ENCODE measurements at regions not wholly inside any gene's neighbourhood (a gene's known extent, or its start where the extent isn't known, plus 50 kb on each side); places are given as distances from the start of the nearest gene placed in this dataset.
"Not testable (repeated sequence)": the region's sequence is repeated elsewhere in the genome, so short reads cannot be mapped to it uniquely, and the experiment has no call there.

GRCh38 chr9:30622561-30622960, 1761.9 kb upstream of the ACO1 start:
- Histone ChIP-seq H3K4me2 (ENCODE audit: low read depth, low read length) (no peak overlapping the region), H3K9me2 (replicated peaks; ENCODE audit: insufficient read depth, low read length) (no peaks in the 10 kb centered on the region), H3K9ac (ENCODE audit: low read length) (no peak overlapping the region), H3F3A (ENCODE audit: insufficient read depth, low read length) (no peaks in the 10 kb centered on the region), H3K36me3 (replicated peaks; ENCODE audit: insufficient read depth, low read length) (no peaks in the 10 kb centered on the region), H3K79me2 (ENCODE audit: low read length) (no peaks in the 10 kb centered on the region), H3K4me1 (ENCODE audit: low read length) (no peaks in the 10 kb centered on the region), H4K20me1 (ENCODE audit: insufficient read depth, low read length) (no peaks in the 10 kb centered on the region), H3K9me3 (replicated peaks; ENCODE audit: insufficient read depth, low read length) (no peaks in the 10 kb centered on the region), H3K27me3 (replicated peaks; ENCODE audit: insufficient read depth, low read length) (no peaks in the 10 kb centered on the region), H2AFZ (ENCODE audit: low read length) (no peak overlapping the region), H3K4me3 (ENCODE audit: low read length) (no peak overlapping the region), H3K27ac (ENCODE audit: low read length) (no peak overlapping the region)
- DNase-seq: no peak
- no peak for TF ChIP-seq EZH2 (optimal IDR thresholded peaks at IDR 0.05; ENCODE audit: low read depth, low read length)
- TF ChIP-seq CTCF (IDR thresholded peaks at IDR 0.05; ENCODE audit: low read length): no peak
- TF ChIP-seq EZH2phosphoT487 (IDR thresholded peaks at IDR 0.05; ENCODE audit: low read length): no peak

- no peaks in the 10 kb centered on the region for H3K27me3 ChIP-seq (replicated peaks; ENCODE audit: insufficient read depth, low read length)
- no peak for TF ChIP-seq CTCF (IDR thresholded peaks at IDR 0.05; ENCODE audit: low read length)
- TF ChIP-seq EZH2 (optimal IDR thresholded peaks at IDR 0.05; ENCODE audit: low read depth, low read length): no peak
- TF ChIP-seq EZH2phosphoT487 (IDR thresholded peaks at IDR 0.05; ENCODE audit: low read length): no peak
- no peaks in the 10 kb centered on the region for H4K20me1 ChIP-seq (ENCODE audit: insufficient read depth, low read length)
- no peak overlapping the region for H3K9ac ChIP-seq (ENCODE audit: low read length)
- no peaks in the 10 kb centered on the region for H3K4me1 ChIP-seq (ENCODE audit: low read length)
- DNase-seq: no peak
- H3K4me3 ChIP-seq (ENCODE audit: low read length): no peak overlapping the region
- no peak overlapping the region for H3K27ac ChIP-seq (ENCODE audit: low read length)
- no peak overlapping the region for H2AFZ ChIP-seq (ENCODE audit: low read length)
- no peaks in the 10 kb centered on the region for H3K36me3 ChIP-seq (replicated peaks; ENCODE audit: insufficient read depth, low read length)
- no peaks in the 10 kb centered on the region for H3K9me3 ChIP-seq (replicated peaks; ENCODE audit: insufficient read depth, low read length)
- H3K4me2 ChIP-seq (ENCODE audit: low read depth, low read length): no peak overlapping the region
- H3K9me2 ChIP-seq (replicated peaks; ENCODE audit: insufficient read depth, low read length): no peaks in the 10 kb centered on the region
- no peaks in the 10 kb centered on the region for H3K79me2 ChIP-seq (ENCODE audit: low read length)
- H3F3A ChIP-seq (ENCODE audit: insufficient read depth, low read length): no peaks in the 10 kb centered on the region
These were observed 1755.4 kb upstream of the ACO1 start for GRCh38 chr9:30628915-30629567.

- Histone ChIP-seq H3K9me3 (replicated peaks; ENCODE audit: insufficient read depth, low read length) (no peaks in the 10 kb centered on the region), H3K36me3 (replicated peaks; ENCODE audit: insufficient read depth, low read length) (no peaks in the 10 kb centered on the region), H3K27me3 (replicated peaks; ENCODE audit: insufficient read depth, low read length) (no peaks in the 10 kb centered on the region), H3F3A (ENCODE audit: insufficient read depth, low read length) (no peaks in the 10 kb centered on the region), H3K79me2 (ENCODE audit: low read length) (no peaks in the 10 kb centered on the region), H4K20me1 (ENCODE audit: insufficient read depth, low read length) (no peaks in the 10 kb centered on the region), H2AFZ (ENCODE audit: low read length) (no peak overlapping the region), H3K4me1 (ENCODE audit: low read length) (no peaks in the 10 kb centered on the region), H3K27ac (ENCODE audit: low read length) (no peak overlapping the region), H3K4me3 (ENCODE audit: low read length) (no peak overlapping the region), H3K9ac (ENCODE audit: low read length) (no peak overlapping the region), H3K4me2 (ENCODE audit: low read depth, low read length) (no peak overlapping the region), H3K9me2 (replicated peaks; ENCODE audit: insufficient read depth, low read length) (no peaks in the 10 kb centered on the region)
- TF ChIP-seq CTCF (IDR thresholded peaks at IDR 0.05; ENCODE audit: low read length) (no peak), EZH2 (optimal IDR thresholded peaks at IDR 0.05; ENCODE audit: low read depth, low read length) (no peak), EZH2phosphoT487 (IDR thresholded peaks at IDR 0.05; ENCODE audit: low read length) (no peak)
- DNase-seq: no peak
These were observed 1754.0 kb upstream of the ACO1 start for GRCh38 chr9:30630459-30630858.

- H2AFZ ChIP-seq (ENCODE audit: low read length); DNase-seq; H3K36me3 ChIP-seq (replicated peaks; ENCODE audit: insufficient read depth, low read length); H3F3A ChIP-seq (ENCODE audit: insufficient read depth, low read length); H3K4me3 ChIP-seq (ENCODE audit: low read length); H3K9ac ChIP-seq (ENCODE audit: low read length); H3K9me3 ChIP-seq (replicated peaks; ENCODE audit: insufficient read depth, low read length); H4K20me1 ChIP-seq (ENCODE audit: insufficient read depth, low read length); H3K4me2 ChIP-seq (ENCODE audit: low read depth, low read length); H3K4me1 ChIP-seq (ENCODE audit: low read length); H3K9me2 ChIP-seq (replicated peaks; ENCODE audit: insufficient read depth, low read length); H3K27me3 ChIP-seq (replicated peaks; ENCODE audit: insufficient read depth, low read length); H3K27ac ChIP-seq (ENCODE audit: low read length); H3K79me2 ChIP-seq (ENCODE audit: low read length): not testable (repeated sequence)
These were observed 1737.8 kb upstream of the ACO1 start for GRCh38 chr9:30646639-30647038.
